HG02981 (cell line): ENCODE measurements at regions not wholly inside any gene's neighbourhood (a gene's known extent, or its start where the extent isn't known, plus 50 kb on each side); places are given as distances from the start of the nearest gene placed in this dataset.
"Not testable (repeated sequence)": the region's sequence is repeated elsewhere in the genome, so short reads cannot be mapped to it uniquely, and the experiment has no call there.

ENCODE experiments used
- ATAC-seq: cut with Tn5 transposase; IDR thresholded peaks from one replicate; pipeline ENCODE4 v1.9.1; 2021; ENCODE audit warnings: mild to moderate bottlenecking, moderate library complexity; ENCODE audit not compliant: unreplicated experiment

- no peak for ATAC-seq
These were observed 151.5 kb upstream of the PITX1 start for GRCh38 chr5:135185481-135186065.

- no peak for ATAC-seq
These were observed 150.6 kb upstream of the PITX1 start for GRCh38 chr5:135184646-135185045.

- ATAC-seq, result no peak
These were observed 149.4 kb upstream of the PITX1 start for GRCh38 chr5:135183464-135183863.

- no peak for ATAC-seq
These were observed 148.6 kb upstream of the PITX1 start for GRCh38 chr5:135182675-135183074.

GRCh38 chr5:135181653-135182052 is 147.6 kb upstream of the PITX1 start:
- ATAC-seq, result no peak

- no peak for ATAC-seq
These were observed 145.4 kb upstream of the PITX1 start for GRCh38 chr5:135179308-135179980.

- ATAC-seq, result no peak
These were observed 144.6 kb upstream of the PITX1 start for GRCh38 chr5:135178476-135179155.

GRCh38 chr5:135177591-135177990 is 143.6 kb upstream of the PITX1 start:
- no peak for ATAC-seq

- no peak for ATAC-seq
These were observed 143.0 kb upstream of the PITX1 start for GRCh38 chr5:135176991-135177390.

GRCh38 chr5:135174315-135175096 is 140.5 kb upstream of the PITX1 start:
- no peak for ATAC-seq

GRCh38 chr5:135173662-135174290 is 139.7 kb upstream of the PITX1 start:
- no peak for ATAC-seq

GRCh38 chr5:135172718-135173117 is 138.7 kb upstream of the PITX1 start:
- no peak for ATAC-seq

- no peak for ATAC-seq
These were observed 137.3 kb upstream of the PITX1 start for GRCh38 chr5:135171336-135171735.

- ATAC-seq, result no peak
These were observed 136.5 kb upstream of the PITX1 start for GRCh38 chr5:135170500-135170899.

- no peak for ATAC-seq
These were observed 135.7 kb upstream of the PITX1 start for GRCh38 chr5:135169753-135170152.

- ATAC-seq, result no peak
These were observed 133.6 kb upstream of the PITX1 start for GRCh38 chr5:135167634-135168033.

GRCh38 chr5:135164873-135165614 is 131.0 kb upstream of the PITX1 start:
- not testable (repeated sequence) for ATAC-seq

GRCh38 chr5:135163964-135164363 is 129.9 kb upstream of the PITX1 start:
- no peak for ATAC-seq

- no peak for ATAC-seq
These were observed 129.4 kb upstream of the PITX1 start for GRCh38 chr5:135163391-135163790.

- ATAC-seq, result no peak
These were observed 128.7 kb upstream of the PITX1 start for GRCh38 chr5:135162661-135163265.
